Cardiac muscle cell (in vitro differentiated cells and primary cell): ENCODE measurements at regions not wholly inside any gene's neighbourhood (a gene's known extent, or its start where the extent isn't known, plus 50 kb on each side); places are given as distances from the start of the nearest gene placed in this dataset.

ENCODE experiments used
- DNase-seq, 2 donors: peaks; one replicate each; pipeline versions ENCODE4 v3.0.0 to v3.0.0-alpha.2; 2010 to 2017; ENCODE audit warnings: low read depth in 1 of 2, low spot score in 1 of 2
- H3K27ac ChIP-seq: fragments of 200-600 bp; sonication (generic); 2 replicates; pipeline ENCODE4 v1.5.1; 2016
- H3K27me3 ChIP-seq: fragments of 200-600 bp; sonication (generic); 2 replicates; pipeline ENCODE4 v1.6.0; 2016; ENCODE audit warnings: control low read depth
- H3K36me3 ChIP-seq: fragments of 200-600 bp; sonication (generic); 2 replicates; pipeline ENCODE4 v1.5.1; 2016; ENCODE audit warnings: control low read depth
- H3K4me1 ChIP-seq: fragments of 200-600 bp; sonication (generic); 2 replicates; pipeline ENCODE4 v1.8.1; 2017; ENCODE audit warnings: low read depth, mild to moderate bottlenecking, mixed run types
- H3K4me3 ChIP-seq: fragments of 200-600 bp; sonication (generic); 2 replicates; pipeline ENCODE4 v1.5.1; 2016; ENCODE audit warnings: mild to moderate bottlenecking
- H3K9me3 ChIP-seq: fragments of 200-600 bp; sonication (generic); 2 replicates; pipeline ENCODE4 v1.5.1; 2017; ENCODE audit warnings: low read depth, mild to moderate bottlenecking, control low read depth
- TF ChIP-seq, protein P1 (sequence below): IDR thresholded peaks from 2 replicates; pipeline ENCODE4 v1.5.1; 2012; ENCODE audit warnings: low read depth, mild to moderate bottlenecking, low read length

DNA sequence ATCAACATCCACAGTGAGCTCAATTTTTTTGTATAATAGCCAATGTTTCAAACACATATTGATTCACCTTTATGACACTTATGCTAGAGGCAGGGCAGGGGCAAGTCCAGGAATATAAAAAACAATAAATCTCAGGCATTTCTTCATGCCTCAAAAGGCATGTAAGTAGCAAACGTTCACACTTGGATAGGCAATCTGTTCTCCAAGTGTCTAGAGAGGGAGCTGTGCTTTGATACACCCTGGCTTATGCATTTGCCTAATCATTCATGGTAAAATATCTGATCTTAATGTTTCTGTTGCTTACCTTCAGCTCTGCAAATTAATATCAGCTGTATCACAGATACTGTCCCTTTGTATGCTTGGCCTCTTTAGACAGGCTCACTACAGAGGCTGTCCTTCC is 464.5 kb upstream of the SETBP1 start:
- H3K27ac ChIP-seq = no peak overlapping the region
- no peak for DNase-seq
- H3K36me3 ChIP-seq = no peaks in the 10 kb centered on the region
- H3K27me3 ChIP-seq = no peaks in the 10 kb centered on the region
- no peak overlapping the region for H3K4me3 ChIP-seq
- no peaks in the 10 kb centered on the region for H3K9me3 ChIP-seq
- TF ChIP-seq, protein P1, sequence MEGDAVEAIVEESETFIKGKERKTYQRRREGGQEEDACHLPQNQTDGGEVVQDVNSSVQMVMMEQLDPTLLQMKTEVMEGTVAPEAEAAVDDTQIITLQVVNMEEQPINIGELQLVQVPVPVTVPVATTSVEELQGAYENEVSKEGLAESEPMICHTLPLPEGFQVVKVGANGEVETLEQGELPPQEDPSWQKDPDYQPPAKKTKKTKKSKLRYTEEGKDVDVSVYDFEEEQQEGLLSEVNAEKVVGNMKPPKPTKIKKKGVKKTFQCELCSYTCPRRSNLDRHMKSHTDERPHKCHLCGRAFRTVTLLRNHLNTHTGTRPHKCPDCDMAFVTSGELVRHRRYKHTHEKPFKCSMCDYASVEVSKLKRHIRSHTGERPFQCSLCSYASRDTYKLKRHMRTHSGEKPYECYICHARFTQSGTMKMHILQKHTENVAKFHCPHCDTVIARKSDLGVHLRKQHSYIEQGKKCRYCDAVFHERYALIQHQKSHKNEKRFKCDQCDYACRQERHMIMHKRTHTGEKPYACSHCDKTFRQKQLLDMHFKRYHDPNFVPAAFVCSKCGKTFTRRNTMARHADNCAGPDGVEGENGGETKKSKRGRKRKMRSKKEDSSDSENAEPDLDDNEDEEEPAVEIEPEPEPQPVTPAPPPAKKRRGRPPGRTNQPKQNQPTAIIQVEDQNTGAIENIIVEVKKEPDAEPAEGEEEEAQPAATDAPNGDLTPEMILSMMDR = no peak
- no peaks in the 10 kb centered on the region for H3K4me1 ChIP-seq

DNA sequence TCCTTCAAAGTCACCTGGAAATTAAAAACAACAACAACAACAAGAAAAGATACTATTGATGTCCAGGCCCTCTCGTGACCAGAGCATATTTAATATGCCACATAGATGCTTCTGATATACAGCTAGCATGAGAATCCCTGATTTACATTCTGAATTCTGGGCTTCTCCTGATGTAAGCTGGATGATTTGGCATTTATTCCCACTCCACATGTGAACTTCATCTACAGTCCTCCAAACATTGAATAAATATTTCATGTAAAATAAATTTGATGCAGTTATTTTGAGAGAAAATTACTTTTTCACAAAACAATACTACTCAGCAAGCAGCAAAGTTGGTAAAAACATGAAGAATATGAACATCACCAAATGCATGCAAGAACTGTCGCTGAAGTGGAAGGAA is 453.2 kb upstream of the SETBP1 start:
- no peak for DNase-seq
- no peaks in the 10 kb centered on the region for H3K27me3 ChIP-seq
- no peaks in the 10 kb centered on the region for H3K4me1 ChIP-seq
- no peaks in the 10 kb centered on the region for H3K36me3 ChIP-seq
- TF ChIP-seq, protein P1 = no peak
- H3K9me3 ChIP-seq = no peaks in the 10 kb centered on the region
- no peak overlapping the region for H3K4me3 ChIP-seq
- no peak overlapping the region for H3K27ac ChIP-seq

DNA sequence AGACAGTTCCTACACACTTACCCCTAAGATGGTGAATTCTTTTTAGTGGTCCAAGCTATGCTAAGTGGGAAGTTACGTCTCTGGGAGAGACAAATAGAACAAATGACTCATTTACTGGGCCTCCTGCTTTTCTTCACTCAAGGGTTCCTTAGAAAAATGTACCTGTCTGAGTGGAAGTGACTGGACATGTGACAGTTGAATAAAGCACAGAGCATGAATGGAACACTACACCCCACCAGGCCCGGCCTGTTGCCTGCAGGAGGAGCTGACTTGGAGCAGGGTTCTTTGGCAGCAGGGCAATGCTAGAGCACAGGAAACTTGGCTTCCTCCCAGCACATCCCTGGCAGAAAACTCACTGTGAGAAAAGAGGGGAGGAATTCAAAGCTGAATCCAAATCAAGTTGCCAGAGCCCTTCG is 451.0 kb upstream of the SETBP1 start:
- TF ChIP-seq, protein P1 = no peak
- Histone ChIP-seq H3K36me3 (no peaks in the 10 kb centered on the region), H3K4me3 (no peak overlapping the region), H3K4me1 (no peaks in the 10 kb centered on the region), H3K27ac (no peak overlapping the region), H3K27me3 (no peaks in the 10 kb centered on the region), H3K9me3 (no peaks in the 10 kb centered on the region)
- DNase-seq = peak; percentile 5 to 77

DNA sequence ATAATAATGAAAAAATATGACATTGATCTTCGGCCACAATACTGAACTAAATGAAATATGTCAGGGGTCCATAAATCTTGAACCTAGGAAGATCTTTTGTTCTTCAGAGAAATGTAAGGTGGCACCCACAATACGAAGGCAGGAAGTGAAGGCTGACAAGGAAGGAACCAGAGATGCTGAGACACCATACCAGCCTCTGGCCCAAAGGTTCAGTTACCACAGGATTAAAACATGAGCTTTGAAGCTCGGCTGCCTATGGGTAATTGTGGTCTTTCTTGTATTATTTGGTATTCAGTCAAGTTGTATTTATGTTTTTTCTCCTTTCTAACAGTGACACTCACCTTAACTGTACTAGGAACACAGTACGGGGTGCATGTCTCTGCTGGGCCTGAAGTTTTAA is 448.8 kb upstream of the SETBP1 start:
- no peak for DNase-seq
- TF ChIP-seq, protein P1 = no peak

DNA sequence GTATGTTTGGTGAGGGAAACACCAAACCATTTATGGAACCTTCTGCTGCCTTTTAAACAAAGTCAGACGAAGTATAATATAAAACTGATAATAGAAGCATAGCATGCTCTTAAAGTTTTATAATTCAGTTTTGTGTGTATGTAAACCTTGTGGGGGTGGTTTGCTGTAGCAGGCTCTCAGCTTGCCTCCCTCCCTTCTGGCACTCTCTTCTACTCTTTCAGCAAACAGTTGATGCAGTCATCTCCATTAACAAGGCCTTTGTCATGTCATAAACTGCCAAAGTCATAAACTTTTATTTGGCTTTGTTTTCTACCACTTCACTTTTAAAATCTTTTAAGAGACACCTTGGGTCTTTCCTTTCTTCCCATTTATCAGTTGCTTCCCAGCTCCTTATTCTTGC is 448.2 kb upstream of the SETBP1 start:
- H3K27me3 ChIP-seq = no peaks in the 10 kb centered on the region
- no peaks in the 10 kb centered on the region for H3K36me3 ChIP-seq
- H3K4me1 ChIP-seq = no peaks in the 10 kb centered on the region
- TF ChIP-seq, protein P1 = no peak
- no peak for DNase-seq
- no peaks in the 10 kb centered on the region for H3K9me3 ChIP-seq
- H3K27ac ChIP-seq = no peak overlapping the region
- no peak overlapping the region for H3K4me3 ChIP-seq

More for the DNA sequence above, 448.8 kb upstream of the SETBP1 start:
- Histone ChIP-seq H3K4me3 (no peak overlapping the region), H3K27me3 (no peaks in the 10 kb centered on the region), H3K27ac (no peak overlapping the region), H3K9me3 (no peaks in the 10 kb centered on the region), H3K36me3 (no peaks in the 10 kb centered on the region), H3K4me1 (no peaks in the 10 kb centered on the region)

DNA sequence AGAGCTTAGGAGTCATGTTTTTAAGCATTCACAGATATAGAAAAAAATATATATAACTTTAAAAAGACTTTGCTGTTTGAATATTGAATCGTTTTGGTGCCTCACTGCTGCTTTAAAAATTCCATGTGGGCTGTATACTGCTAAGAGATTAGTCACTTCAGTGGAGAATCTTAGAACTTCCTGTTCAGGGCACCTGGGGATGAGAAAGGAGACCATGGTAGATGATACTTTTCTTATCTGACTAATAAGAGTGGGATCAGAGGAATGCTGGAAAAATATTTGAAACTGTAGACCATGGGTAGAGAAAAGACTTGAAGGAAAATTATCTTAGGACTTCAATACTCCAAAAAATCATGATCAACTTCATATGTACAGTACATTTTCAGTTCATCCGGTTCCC is 442.2 kb upstream of the SETBP1 start:
- Histone ChIP-seq H3K27ac (no peak overlapping the region), H3K4me1 (no peaks in the 10 kb centered on the region), H3K36me3 (no peaks in the 10 kb centered on the region), H3K4me3 (no peak overlapping the region), H3K27me3 (no peaks in the 10 kb centered on the region), H3K9me3 (no peaks in the 10 kb centered on the region)
- TF ChIP-seq, protein P1 = no peak
- no peak for DNase-seq
